ENCODE measurements at regions not wholly inside any gene's neighbourhood (a gene's known extent, or its start where the extent isn't known, plus 50 kb on each side); places are given as distances from the start of the nearest gene placed in this dataset.

DNA sequence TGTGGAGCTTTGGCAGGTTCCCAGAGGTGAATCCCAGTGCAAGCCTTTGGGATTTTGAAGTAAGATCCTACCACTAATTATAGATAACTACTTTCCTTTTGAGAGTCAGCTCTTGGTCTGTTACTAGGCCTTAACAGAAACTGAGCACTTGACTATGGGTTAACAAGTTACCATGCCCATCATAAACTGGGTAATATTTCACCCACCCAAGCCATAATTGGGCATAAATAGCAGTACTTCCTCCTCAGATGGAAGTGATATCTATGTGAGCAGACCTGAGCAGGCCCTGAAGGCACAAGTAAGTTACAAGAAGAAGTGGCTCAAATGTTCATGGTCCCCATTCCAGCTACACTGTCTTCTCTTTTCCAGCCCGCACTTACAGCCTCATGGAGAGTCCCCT is 475.9 kb downstream of the LRRIQ3 start:
- intact Hi-C loops (cut with micrococcal nuclease) (no loop called here), dilution Hi-C loops (cut with MboI; ENCODE audit: extremely low pct_ligation_motif_present, low sequenced_read_pairs) (no loop called here)
- Histone ChIP-seq H2AFZ (ENCODE audit: low read depth, low read length) (no peak overlapping the region), H3K9me1 (replicated peaks; ENCODE audit: control insufficient read depth, extremely low read depth, insufficient read depth, low read length) (no peaks in the 10 kb centered on the region), H3K79me2 (ENCODE audit: control insufficient read depth, insufficient read depth, low read length) (no peaks in the 10 kb centered on the region), H3K4me2 (ENCODE audit: insufficient read depth, low read length) (no peak overlapping the region), H3K9ac (replicated peaks; ENCODE audit: extremely low read depth, insufficient read depth, low read length) (no peak overlapping the region), H3K36me3 (ENCODE audit: control insufficient read depth in 2 of 2, extremely low read depth in 1 of 2, insufficient read depth in 2 of 2, low read length in 2 of 2) (no peaks in the 10 kb centered on the region), H3K9me3 (replicated peaks; ENCODE audit: control insufficient read depth, insufficient read depth, low read length) (no peaks in the 10 kb centered on the region), H3K4me1 (ENCODE audit: control insufficient read depth, extremely low read depth, insufficient read depth, low read length) (no peaks in the 10 kb centered on the region), H3K27ac (ENCODE audit: insufficient read depth, low read depth, low read length) (no peak overlapping the region), H3K27me3 (ENCODE audit: control insufficient read depth in 2 of 2, insufficient read depth in 2 of 2, low read length in 2 of 2) (no peaks in the 10 kb centered on the region), H3K4me3 (replicated peaks in 1 of 3; ENCODE audit: insufficient read depth in 1 of 3, low read depth in 1 of 3, low read length in 3 of 3) (no peak overlapping the region), H4K20me1 (replicated peaks; ENCODE audit: control insufficient read depth, extremely low read depth, insufficient read depth, low read length) (no peaks in the 10 kb centered on the region)
- FAIRE-seq (no peak), DNase-seq (ENCODE audit: low read depth, low spot score) (no peak)
- TF ChIP-seq POLR2AphosphoS5 (IDR thresholded peaks at IDR 0.05; ENCODE audit: insufficient read depth, low read depth, low read length): no peak
- TF ChIP-seq, protein P1, sequence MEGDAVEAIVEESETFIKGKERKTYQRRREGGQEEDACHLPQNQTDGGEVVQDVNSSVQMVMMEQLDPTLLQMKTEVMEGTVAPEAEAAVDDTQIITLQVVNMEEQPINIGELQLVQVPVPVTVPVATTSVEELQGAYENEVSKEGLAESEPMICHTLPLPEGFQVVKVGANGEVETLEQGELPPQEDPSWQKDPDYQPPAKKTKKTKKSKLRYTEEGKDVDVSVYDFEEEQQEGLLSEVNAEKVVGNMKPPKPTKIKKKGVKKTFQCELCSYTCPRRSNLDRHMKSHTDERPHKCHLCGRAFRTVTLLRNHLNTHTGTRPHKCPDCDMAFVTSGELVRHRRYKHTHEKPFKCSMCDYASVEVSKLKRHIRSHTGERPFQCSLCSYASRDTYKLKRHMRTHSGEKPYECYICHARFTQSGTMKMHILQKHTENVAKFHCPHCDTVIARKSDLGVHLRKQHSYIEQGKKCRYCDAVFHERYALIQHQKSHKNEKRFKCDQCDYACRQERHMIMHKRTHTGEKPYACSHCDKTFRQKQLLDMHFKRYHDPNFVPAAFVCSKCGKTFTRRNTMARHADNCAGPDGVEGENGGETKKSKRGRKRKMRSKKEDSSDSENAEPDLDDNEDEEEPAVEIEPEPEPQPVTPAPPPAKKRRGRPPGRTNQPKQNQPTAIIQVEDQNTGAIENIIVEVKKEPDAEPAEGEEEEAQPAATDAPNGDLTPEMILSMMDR (IDR thresholded peaks at IDR 0.05; ENCODE audit: extremely low read depth in 1 of 2, insufficient read depth in 1 of 2, low read depth in 1 of 2, low read length in 2 of 2): no peak
- TF ChIP-seq EZH2 (IDR thresholded peaks at IDR 0.05; ENCODE audit: borderline replicate concordance, low read depth, low read length, severe bottlenecking): no peak
- TF ChIP-seq, protein P2, sequence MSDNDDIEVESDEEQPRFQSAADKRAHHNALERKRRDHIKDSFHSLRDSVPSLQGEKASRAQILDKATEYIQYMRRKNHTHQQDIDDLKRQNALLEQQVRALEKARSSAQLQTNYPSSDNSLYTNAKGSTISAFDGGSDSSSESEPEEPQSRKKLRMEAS (IDR thresholded peaks at IDR 0.05; ENCODE audit: insufficient read depth, insufficient read length): no peak
- TF ChIP-seq POLR2A (IDR thresholded peaks at IDR 0.05; ENCODE audit: low read depth, low read length): no peak
- no peak for TF ChIP-seq GATA2 (IDR thresholded peaks at IDR 0.05; ENCODE audit: insufficient read depth, insufficient read length, low read depth, low read length)
- no peak for TF ChIP-seq MYC (IDR thresholded peaks at IDR 0.05; ENCODE audit: low read depth, low read length)
- TF ChIP-seq JUN (IDR thresholded peaks at IDR 0.05; ENCODE audit: borderline replicate concordance, insufficient read depth, insufficient read length, low read depth): no peak
- TF ChIP-seq FOS (IDR thresholded peaks at IDR 0.05; ENCODE audit: borderline replicate concordance, insufficient read depth, low read length): no peak
- ChIA-PET POLR2A (no interaction called here), CTCF (no interaction called here)
- no TSS peak for BruUV-seq (replicated peaks)

Measured in endothelial cell of umbilical vein (primary cell).